ENCODE measurements at regions not wholly inside any gene's neighbourhood (a gene's known extent, or its start where the extent isn't known, plus 50 kb on each side); places are given as distances from the start of the nearest gene placed in this dataset.

DNA sequence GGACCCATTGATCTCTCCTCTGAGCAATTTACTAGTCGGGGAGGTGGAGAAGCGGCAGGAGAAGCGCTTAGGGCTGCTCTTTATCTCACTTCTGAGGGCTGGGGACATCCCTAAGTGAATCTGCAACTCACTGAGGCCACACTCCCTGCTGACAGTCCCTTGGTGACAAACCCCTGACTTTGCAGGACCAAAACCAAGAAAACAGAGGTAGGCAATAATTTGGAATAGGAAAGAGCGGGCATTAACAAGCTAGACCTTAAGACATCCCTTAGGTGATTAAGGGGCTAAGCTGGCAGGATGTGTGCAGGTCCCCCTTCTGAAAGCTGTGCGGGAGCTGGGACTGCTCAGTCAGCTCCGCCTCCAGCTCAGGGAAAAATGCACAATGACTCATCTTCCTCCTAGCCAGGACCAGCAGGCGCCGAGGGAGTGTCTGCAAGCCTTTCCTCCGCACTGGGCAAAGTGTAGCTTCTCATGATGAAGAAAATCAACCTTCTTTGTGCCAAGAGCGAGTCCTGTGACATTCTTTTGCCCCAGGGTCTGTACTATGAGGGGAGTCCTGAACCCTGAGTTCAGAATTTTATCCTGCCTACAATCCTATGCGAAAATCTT is 63.3 kb downstream of the BOD1L2 start:
- Histone ChIP-seq H3K27me3 (ENCODE audit: insufficient read depth, low read length) (no peaks in the 10 kb centered on the region; the same call in 1 of the 2 replicates), H3K14ac (ENCODE audit: insufficient read depth, low read length) (no peak overlapping the region), H3K23ac (ENCODE audit: insufficient read length, low read depth, low read length) (no peak overlapping the region), H2AK5ac (ENCODE audit: insufficient read length, low read length) (no peak overlapping the region), H4K20me1 (ENCODE audit: control insufficient read depth, insufficient read depth, insufficient read length) (no peaks in the 10 kb centered on the region), H3K23me2 (ENCODE audit: insufficient read length, low read depth, low read length, poor library complexity, severe bottlenecking) (no peaks in the 10 kb centered on the region), H2BK12ac (ENCODE audit: insufficient read length, low read depth, low read length) (no peak overlapping the region), H2BK15ac (ENCODE audit: low read depth, low read length) (no peak overlapping the region), H2BK5ac (ENCODE audit: insufficient read length, low read length) (no peak overlapping the region), H4K91ac (ENCODE audit: insufficient read length, low read depth, low read length) (no peak overlapping the region), H3K18ac (ENCODE audit: insufficient read length, low read depth, low read length) (no peak overlapping the region), H2BK120ac (ENCODE audit: low read depth, low read length, poor library complexity, severe bottlenecking) (no peak overlapping the region), H2AFZ (ENCODE audit: low read length) (peak overlapping the region; percentile 56), H2BK20ac (ENCODE audit: low read depth, low read length, poor library complexity, severe bottlenecking) (no peak overlapping the region), H3T11ph (ENCODE audit: low read length) (no peak overlapping the region), H3K56ac (ENCODE audit: insufficient read length, low read depth, low read length) (no peak overlapping the region), H3K27ac (ENCODE audit: insufficient read length, low read depth, low read length) (no peak overlapping the region), H3K9me3 (ENCODE audit: control insufficient read depth, low read depth, low read length) (no peaks in the 10 kb centered on the region), H3K79me1 (ENCODE audit: insufficient read depth, low read depth, low read length, poor library complexity, severe bottlenecking) (no peaks in the 10 kb centered on the region), H3K9ac (ENCODE audit: extremely low read depth, insufficient read length, low read length) (no peak overlapping the region), H3K4me1 (ENCODE audit: insufficient read depth, low read length) (peaks cover 14% of the 10 kb centered on the region; the same call in 1 of the 2 replicates), H3K79me2 (ENCODE audit: insufficient read depth, low read length) (no peaks in the 10 kb centered on the region), H4K5ac (ENCODE audit: insufficient read length, low read depth, low read length) (no peak overlapping the region), H4K8ac (replicated peaks; ENCODE audit: insufficient read length, low read depth, low read length) (no peak overlapping the region), H3K4me2 (ENCODE audit: insufficient read depth, insufficient read length, low read length) (peak overlapping the region; percentile 57), H3K4ac (ENCODE audit: low read depth, low read length) (no peak overlapping the region)
- peaks cover 37 to 42% of the 10 kb centered on the region in 2 experiments for H3K4me1 Mint-ChIP-seq
- WGBS (ENCODE audit: extremely low coverage, insufficient read length, low lambda C conversion rate), result no CpG with 5 or more reads among the region's 11 CpGs
- peaks cover 3 to 5% of the 10 kb centered on the region in 2 experiments; a peak in 3 of 5 replicates for H3K9me3 Mint-ChIP-seq
- H3K27ac Mint-ChIP-seq, result peak overlapping the region in 2 of 3 experiments; percentile 36 to 97; a peak in 2 of 7 replicates
- peaks cover 0 to 3% (median 2%) of the 10 kb centered on the region in 3 experiments; a peak in 2 of 7 replicates for H3K36me3 Mint-ChIP-seq (ENCODE audit: insufficient read depth in 1 of 3, low read depth in 3 of 3)
- H3K4me3 Mint-ChIP-seq, result peak overlapping the region; percentile 42 to 67; a peak in 4 of 5 replicates
- TF ChIP-seq, protein P1, sequence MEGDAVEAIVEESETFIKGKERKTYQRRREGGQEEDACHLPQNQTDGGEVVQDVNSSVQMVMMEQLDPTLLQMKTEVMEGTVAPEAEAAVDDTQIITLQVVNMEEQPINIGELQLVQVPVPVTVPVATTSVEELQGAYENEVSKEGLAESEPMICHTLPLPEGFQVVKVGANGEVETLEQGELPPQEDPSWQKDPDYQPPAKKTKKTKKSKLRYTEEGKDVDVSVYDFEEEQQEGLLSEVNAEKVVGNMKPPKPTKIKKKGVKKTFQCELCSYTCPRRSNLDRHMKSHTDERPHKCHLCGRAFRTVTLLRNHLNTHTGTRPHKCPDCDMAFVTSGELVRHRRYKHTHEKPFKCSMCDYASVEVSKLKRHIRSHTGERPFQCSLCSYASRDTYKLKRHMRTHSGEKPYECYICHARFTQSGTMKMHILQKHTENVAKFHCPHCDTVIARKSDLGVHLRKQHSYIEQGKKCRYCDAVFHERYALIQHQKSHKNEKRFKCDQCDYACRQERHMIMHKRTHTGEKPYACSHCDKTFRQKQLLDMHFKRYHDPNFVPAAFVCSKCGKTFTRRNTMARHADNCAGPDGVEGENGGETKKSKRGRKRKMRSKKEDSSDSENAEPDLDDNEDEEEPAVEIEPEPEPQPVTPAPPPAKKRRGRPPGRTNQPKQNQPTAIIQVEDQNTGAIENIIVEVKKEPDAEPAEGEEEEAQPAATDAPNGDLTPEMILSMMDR (conservative IDR thresholded peaks at IDR 0.05), result no peak
- peak; percentile 83 for DNase-seq
- H3K27me3 Mint-ChIP-seq (ENCODE audit: low read depth), result peaks cover 14% of the 10 kb centered on the region
